Right cardiac atrium (tissue), 5 donors: ENCODE measurements at regions not wholly inside any gene's neighbourhood (a gene's known extent, or its start where the extent isn't known, plus 50 kb on each side); places are given as distances from the start of the nearest gene placed in this dataset.
"Not testable (repeated sequence)": the region's sequence is repeated elsewhere in the genome, so short reads cannot be mapped to it uniquely, and the experiment has no call there.

Source experiments
- ATAC-seq, 2 donors: fragments of 200-7000 bp; cut with Tn5 transposase; one replicate each; pipeline versions ENCODE4 v1.8.0 to v1.9.1; 2020; ENCODE audit warnings: moderate library complexity in 2 of 2, mild to moderate bottlenecking in 1 of 2
- DNase-seq, 3 donors: peaks; one replicate each; pipeline ENCODE4 v3.0.0-alpha.2; 2020
- H3K27ac ChIP-seq: one replicate; pipeline ENCODE4 v1.5.1; 2013; ENCODE audit warnings: mild to moderate bottlenecking, low read length, control low read depth, moderate library complexity
- H3K27me3 ChIP-seq: one replicate; pipeline ENCODE4 v1.6.1; 2013; ENCODE audit not compliant: control insufficient read depth, insufficient read depth
- H3K4me1 ChIP-seq: one replicate; pipeline ENCODE4 v1.6.1; 2013; ENCODE audit warnings: low read length; ENCODE audit not compliant: control insufficient read depth, insufficient read depth
- H3K4me3 ChIP-seq: one replicate; pipeline ENCODE4 v1.5.1; 2013; ENCODE audit warnings: low read length, control low read depth
- H3K9me3 ChIP-seq: one replicate; pipeline ENCODE4 v1.6.1; 2013; ENCODE audit warnings: low read length; ENCODE audit not compliant: control insufficient read depth
- WGBS: extraction: QIAGEN DNeasy Blood & Tissue Kit; methylation state at CpG from one replicate; pipeline ENCODE4 v1.1.7; 2013; 5-methylcytosine and 5-hydroxymethylcytosine counted together
- intact Hi-C, 4 donors: fragments of 100-400 bp; cut with DNase I; formaldehyde crosslinking; loops; one replicate each; pipeline versions ENCODE4 v1.11.0 to v1.14.0; 2022 to 2023
- donor health status: healthy with polysubstance abuse.
- donor health status: DM: no; HTN: yes; CAD: no.
- donor health status: DM: no; HTN: no; CAD: no.
- donor health status: DM: no; HTN: yes; CAD: no; lungs with severe emphysema.
- donor health status: DM: yes; HTN: yes; CAD: no.

DNA sequence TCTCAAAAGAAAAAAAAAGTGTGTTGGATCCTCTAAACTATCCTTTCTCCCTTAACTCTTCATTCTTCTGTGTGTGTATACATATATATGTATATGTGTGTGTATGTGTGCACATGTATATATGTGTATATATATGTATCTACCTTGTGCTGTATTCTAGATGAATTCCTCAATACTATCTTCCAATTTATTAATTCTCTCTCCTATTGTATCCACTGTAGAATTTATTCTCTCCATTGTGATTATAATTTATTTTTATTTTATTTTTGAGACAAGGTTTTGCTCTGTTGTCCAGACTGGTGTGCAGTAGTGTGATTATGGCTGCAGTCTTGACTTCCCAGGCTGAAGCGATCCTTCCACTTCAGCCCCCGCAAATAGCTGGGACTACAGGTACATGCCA lies 147.1 kb upstream of the ZNF618 start:
- no peak for DNase-seq
- peaks cover 2% of the 10 kb centered on the region for H3K9me3 ChIP-seq
- H3K27ac ChIP-seq: no peak overlapping the region
- ATAC-seq: no peak
- 96% methylated on average over 2 of the region's 2 CpGs for WGBS
- no peaks in the 10 kb centered on the region for H3K27me3 ChIP-seq
- no peak overlapping the region for H3K4me3 ChIP-seq
- H3K4me1 ChIP-seq: no peaks in the 10 kb centered on the region
- intact Hi-C loops: no loop called here

- intact Hi-C loops: loop anchor here in 2 of 4 donors (10.0 kb wide), 2 partner anchors 300 to 320 kb away; no protein-coding TSS in a partner anchor
- Histone ChIP-seq H3K27ac (no peak overlapping the region), H3K9me3 (no peaks in the 10 kb centered on the region), H3K4me3 (no peak overlapping the region), H3K27me3 (no peaks in the 10 kb centered on the region), H3K4me1 (no peaks in the 10 kb centered on the region)
- ATAC-seq: no peak
- DNase-seq: no peak
- 74% methylated on average over 3 of the region's 3 CpGs for WGBS
Observed at GRCh38 chr9:113734826-113735225, 141.3 kb upstream of the ZNF618 start.

GRCh38 chr9:113737517-113738271 lies 138.4 kb upstream of the ZNF618 start:
- ATAC-seq: no peak
- no peaks in the 10 kb centered on the region for H3K27me3 ChIP-seq
- WGBS: 29% methylated on average over 6 of the region's 6 CpGs
- H3K27ac ChIP-seq: no peak overlapping the region
- H3K4me1 ChIP-seq: no peaks in the 10 kb centered on the region
- no peak overlapping the region for H3K4me3 ChIP-seq
- intact Hi-C loops: loop anchor here in 2 of 4 donors (10.0 kb wide), 2 partner anchors 297 to 317 kb away; no protein-coding TSS in a partner anchor
- DNase-seq: no peak
- H3K9me3 ChIP-seq: no peaks in the 10 kb centered on the region

GRCh38 chr9:113738496-113738892 lies 137.6 kb upstream of the ZNF618 start:
- ATAC-seq (no peak), DNase-seq (no peak)
- no peaks in the 10 kb centered on the region for H3K27me3 ChIP-seq
- 74% methylated on average over 9 of the region's 9 CpGs for WGBS
- intact Hi-C loops: loop anchor here in 2 of 4 donors (10.0 kb wide), 2 partner anchors 296 to 316 kb away; no protein-coding TSS in a partner anchor
- H3K4me3 ChIP-seq: no peak overlapping the region
- no peak overlapping the region for H3K27ac ChIP-seq
- no peaks in the 10 kb centered on the region for H3K9me3 ChIP-seq
- no peaks in the 10 kb centered on the region for H3K4me1 ChIP-seq

- H3K4me3 ChIP-seq: no peak overlapping the region
- no peaks in the 10 kb centered on the region for H3K27me3 ChIP-seq
- ATAC-seq (no peak), DNase-seq (no peak)
- H3K27ac ChIP-seq: no peak overlapping the region
- no peaks in the 10 kb centered on the region for H3K9me3 ChIP-seq
- intact Hi-C loops: loop anchor here in 2 of 4 donors (10.0 kb wide), 2 partner anchors 296 to 316 kb away; no protein-coding TSS in a partner anchor
- no peaks in the 10 kb centered on the region for H3K4me1 ChIP-seq
- WGBS: 78% methylated on average over 6 of the region's 6 CpGs
Observed at GRCh38 chr9:113738893-113739604, 137.1 kb upstream of the ZNF618 start.

DNA sequence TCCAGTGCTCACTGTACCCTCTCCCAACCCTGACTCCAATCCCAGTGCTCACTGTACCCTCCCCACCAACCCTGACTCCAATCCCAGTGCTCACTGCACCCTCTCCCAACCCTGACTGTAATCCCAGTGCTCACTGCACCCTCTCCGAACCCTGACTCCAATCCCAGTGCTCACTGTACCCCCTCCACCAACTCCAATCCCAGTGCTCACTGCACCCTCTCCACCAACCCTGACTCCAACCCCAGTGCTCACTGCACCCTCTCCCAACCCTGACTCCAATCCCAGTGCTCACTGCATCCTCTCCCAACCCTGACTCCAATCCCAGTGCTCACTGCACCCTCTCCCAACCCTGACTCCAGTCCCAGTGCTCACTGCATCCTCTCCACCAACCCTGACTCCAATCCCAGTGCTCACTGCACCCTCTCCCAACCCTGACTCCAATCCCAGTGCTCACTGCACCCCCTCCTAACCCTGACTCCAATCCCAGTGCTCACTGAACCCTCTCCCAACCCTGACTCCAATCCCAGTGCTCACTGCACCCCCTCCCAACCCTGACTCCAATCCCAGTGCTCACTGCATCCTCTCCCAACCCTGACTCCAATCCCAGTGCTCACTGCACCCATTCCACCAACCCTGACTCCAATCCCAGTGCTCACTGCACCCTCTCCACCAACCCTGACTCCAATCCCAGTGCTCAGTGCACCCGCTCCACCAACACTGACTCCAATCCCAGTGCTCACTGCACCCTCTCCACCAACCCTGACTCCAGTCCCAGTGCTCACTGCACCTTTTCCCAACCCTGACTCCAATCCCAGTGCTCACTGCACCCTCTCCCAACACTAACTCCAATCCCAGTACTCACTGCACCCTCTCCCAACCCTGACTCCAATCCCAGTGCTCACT lies 136.3 kb upstream of the ZNF618 start:
- not testable (repeated sequence) for H3K9me3 ChIP-seq, ATAC-seq, H3K4me1 ChIP-seq, H3K27ac ChIP-seq, DNase-seq, H3K27me3 ChIP-seq, H3K4me3 ChIP-seq
- intact Hi-C loops: loop anchor here in 2 of 4 donors (10.0 kb wide), 2 partner anchors 295 to 315 kb away; no protein-coding TSS in a partner anchor
- 97% methylated on average over 2 of the region's 2 CpGs for WGBS

GRCh38 chr9:113740508-113741500 lies 135.3 kb upstream of the ZNF618 start:
- ATAC-seq, H3K9me3 ChIP-seq, H3K27me3 ChIP-seq, H3K27ac ChIP-seq, DNase-seq, H3K4me3 ChIP-seq, H3K4me1 ChIP-seq, intact Hi-C loops: not testable (repeated sequence)
- WGBS: 61% methylated on average over 8 of the region's 8 CpGs

GRCh38 chr9:113741886-113742854 lies 133.9 kb upstream of the ZNF618 start:
- no peaks in the 10 kb centered on the region for H3K4me1 ChIP-seq
- no peak for DNase-seq
- 72% methylated on average over 12 of the region's 12 CpGs for WGBS
- no peak overlapping the region for H3K27ac ChIP-seq
- H3K27me3 ChIP-seq: peaks cover 2% of the 10 kb centered on the region
- ATAC-seq: no peak
- H3K9me3 ChIP-seq: no peaks in the 10 kb centered on the region
- intact Hi-C loops: no loop called here
- H3K4me3 ChIP-seq: no peak overlapping the region

DNA sequence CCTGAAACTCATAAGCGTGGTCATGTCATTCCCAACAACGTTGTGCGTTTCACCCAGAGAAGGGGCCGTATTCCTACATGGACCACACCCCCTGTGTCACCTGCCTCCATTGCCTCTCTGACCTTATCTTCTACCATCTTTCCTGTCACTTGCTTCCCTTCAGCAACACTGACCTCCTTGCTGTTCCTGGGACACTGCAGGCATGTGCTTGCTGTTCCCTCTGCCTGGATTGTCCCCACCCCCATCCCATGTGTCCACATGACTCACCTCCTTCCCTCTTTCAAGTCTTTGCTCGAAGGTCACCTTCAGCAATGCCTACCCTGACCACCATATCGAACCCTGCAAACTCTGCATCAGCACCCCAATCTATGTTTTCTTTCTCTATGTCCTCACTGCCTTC lies 133.2 kb upstream of the ZNF618 start:
- intact Hi-C loops: no loop called here
- H3K9me3 ChIP-seq: no peaks in the 10 kb centered on the region

More for the DNA sequence above, 133.2 kb upstream of the ZNF618 start:
- Histone ChIP-seq H3K4me3 (no peak overlapping the region), H3K27ac (no peak overlapping the region), H3K4me1 (no peaks in the 10 kb centered on the region), H3K27me3 (peaks cover 2% of the 10 kb centered on the region)
- WGBS: 78% methylated on average over 6 of the region's 6 CpGs
- ATAC-seq (no peak), DNase-seq (no peak)
